ENCODE measurements at regions not wholly inside any gene's neighbourhood (a gene's known extent, or its start where the extent isn't known, plus 50 kb on each side); places are given as distances from the start of the nearest gene placed in this dataset.

DNA sequence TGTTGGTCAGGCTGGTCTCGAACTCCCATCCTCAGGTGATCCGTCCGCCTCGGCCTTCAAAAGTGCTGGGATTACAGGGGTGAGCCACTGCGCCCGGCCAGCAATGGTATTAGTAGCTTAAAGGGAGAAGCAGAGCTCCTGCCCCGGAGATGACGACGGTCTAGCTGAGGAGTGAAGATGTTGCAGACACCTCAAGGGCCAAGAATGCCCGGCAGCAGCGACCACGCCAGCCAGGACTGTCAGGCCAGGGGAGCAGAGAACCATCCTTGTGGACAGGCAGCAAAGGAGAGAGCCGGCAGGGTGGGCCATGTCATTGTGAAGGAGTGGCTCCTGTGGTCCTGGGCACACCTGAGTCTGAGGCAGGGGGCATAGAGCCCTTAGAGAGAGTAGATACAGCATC, 210.1 kb upstream of the BCOR start:
- 93% methylated on average over 13 of the region's 13 CpGs for WGBS
- intact Hi-C loops (cut with DNase I), result no loop called here
- TF ChIP-seq, protein P1, sequence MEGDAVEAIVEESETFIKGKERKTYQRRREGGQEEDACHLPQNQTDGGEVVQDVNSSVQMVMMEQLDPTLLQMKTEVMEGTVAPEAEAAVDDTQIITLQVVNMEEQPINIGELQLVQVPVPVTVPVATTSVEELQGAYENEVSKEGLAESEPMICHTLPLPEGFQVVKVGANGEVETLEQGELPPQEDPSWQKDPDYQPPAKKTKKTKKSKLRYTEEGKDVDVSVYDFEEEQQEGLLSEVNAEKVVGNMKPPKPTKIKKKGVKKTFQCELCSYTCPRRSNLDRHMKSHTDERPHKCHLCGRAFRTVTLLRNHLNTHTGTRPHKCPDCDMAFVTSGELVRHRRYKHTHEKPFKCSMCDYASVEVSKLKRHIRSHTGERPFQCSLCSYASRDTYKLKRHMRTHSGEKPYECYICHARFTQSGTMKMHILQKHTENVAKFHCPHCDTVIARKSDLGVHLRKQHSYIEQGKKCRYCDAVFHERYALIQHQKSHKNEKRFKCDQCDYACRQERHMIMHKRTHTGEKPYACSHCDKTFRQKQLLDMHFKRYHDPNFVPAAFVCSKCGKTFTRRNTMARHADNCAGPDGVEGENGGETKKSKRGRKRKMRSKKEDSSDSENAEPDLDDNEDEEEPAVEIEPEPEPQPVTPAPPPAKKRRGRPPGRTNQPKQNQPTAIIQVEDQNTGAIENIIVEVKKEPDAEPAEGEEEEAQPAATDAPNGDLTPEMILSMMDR (IDR thresholded peaks at IDR 0.05), result no peak

DNA sequence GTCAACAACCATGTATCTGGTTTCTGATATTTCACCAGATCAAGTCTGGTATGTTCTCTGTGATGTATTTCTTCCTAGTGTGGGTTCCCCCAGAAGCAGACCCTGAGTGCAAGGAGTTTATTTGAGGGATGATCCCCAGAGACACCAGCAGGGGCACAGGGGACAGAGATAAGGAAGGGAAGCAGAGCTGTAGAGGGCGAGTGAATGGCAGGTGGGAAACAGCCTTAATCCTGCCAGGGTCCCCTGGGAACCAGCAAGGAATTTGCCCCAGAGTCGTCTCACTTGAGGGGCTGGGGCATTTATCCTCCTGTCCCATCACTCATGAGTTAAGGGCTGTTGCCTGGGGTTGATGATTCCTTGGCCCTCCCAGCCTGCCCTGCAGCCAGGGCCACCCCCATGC, 206.4 kb upstream of the BCOR start:
- intact Hi-C loops (cut with DNase I), result no loop called here
- H3K36me3 ChIP-seq, result no peaks in the 10 kb centered on the region
- WGBS, result 52% methylated on average over 2 of the region's 2 CpGs
- no peak overlapping the region for H3K27ac ChIP-seq (replicated peaks in 1 of 4)
- DNase-seq (ENCODE audit: extremely low spot score), result no peak
- peaks cover 0 to 17% (median 0%) of the 10 kb centered on the region in 4 donors for H3K9me3 ChIP-seq
- H3K4me3 ChIP-seq, result no peak overlapping the region
- H3K4me1 ChIP-seq, result no peaks in the 10 kb centered on the region
- peaks cover 0 to 8% (median 0%) of the 10 kb centered on the region in 4 donors for H3K27me3 ChIP-seq
- TF ChIP-seq EP300 (IDR thresholded peaks at IDR 0.05) (no peak), POLR2AphosphoS5 (IDR thresholded peaks at IDR 0.05) (no peak)

More for the DNA sequence above, 210.1 kb upstream of the BCOR start:
- no peak for DNase-seq (ENCODE audit: extremely low spot score)
- no peaks in the 10 kb centered on the region for H3K36me3 ChIP-seq
- no peak overlapping the region for H3K27ac ChIP-seq (replicated peaks in 1 of 4)
- H3K27me3 ChIP-seq, result no peaks in the 10 kb centered on the region
- H3K9me3 ChIP-seq, result peaks cover 0 to 17% (median 0%) of the 10 kb centered on the region in 4 donors
- H3K4me3 ChIP-seq, result no peak overlapping the region
- no peaks in the 10 kb centered on the region for H3K4me1 ChIP-seq

DNA sequence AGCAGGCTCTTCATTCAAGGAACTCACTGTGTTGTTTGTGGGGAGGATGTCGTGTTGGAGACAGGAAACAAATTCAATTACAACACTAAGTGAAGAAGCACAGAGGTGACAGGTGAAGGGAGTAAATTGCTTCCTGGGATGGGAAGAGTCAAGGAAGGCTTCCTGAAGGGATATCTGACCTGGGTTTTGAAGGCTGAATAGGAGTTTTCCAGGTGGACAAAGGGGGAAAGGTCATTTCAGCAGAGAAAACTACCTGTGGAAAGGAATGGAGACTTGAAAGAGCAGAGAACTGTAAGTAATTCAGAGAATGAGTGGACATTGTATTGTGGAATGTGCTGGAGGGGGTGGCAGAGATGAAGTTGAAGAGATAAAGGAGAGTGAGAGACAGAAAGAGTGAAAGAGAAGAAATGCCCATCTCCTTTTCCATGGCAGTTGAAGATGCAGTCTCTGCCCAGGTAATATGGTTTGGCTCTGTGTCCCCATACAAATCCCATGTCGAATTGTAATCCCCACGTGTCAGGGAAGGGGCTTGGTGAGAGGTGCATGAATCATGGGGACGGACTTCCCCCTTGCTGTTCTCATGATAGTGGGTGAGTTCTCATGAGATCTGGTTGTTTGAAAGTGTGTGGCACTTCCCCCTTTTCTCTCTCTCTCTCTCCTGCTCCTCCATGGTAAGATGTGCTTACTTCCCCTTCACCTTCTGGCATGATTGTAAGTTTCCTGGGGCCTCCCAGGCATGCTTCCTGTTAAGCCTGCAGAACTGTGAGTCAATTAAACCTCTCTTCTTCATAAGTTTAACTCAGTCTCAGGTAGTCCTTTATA, 205.7 kb upstream of the BCOR start:
- Histone ChIP-seq H3K27me3 (peaks cover 0 to 8% (median 0%) of the 10 kb centered on the region in 4 donors), H3K4me3 (no peak overlapping the region), H3K36me3 (no peaks in the 10 kb centered on the region), H3K9me3 (peaks cover 0 to 17% (median 0%) of the 10 kb centered on the region in 4 donors), H3K4me1 (no peaks in the 10 kb centered on the region), H3K27ac (replicated peaks in 1 of 4) (no peak overlapping the region)
- intact Hi-C loops (cut with DNase I), result no loop called here
- DNase-seq (ENCODE audit: extremely low spot score), result no peak
- TF ChIP-seq EP300 (IDR thresholded peaks at IDR 0.05) (no peak), POLR2A (IDR thresholded peaks at IDR 0.05; ENCODE audit: low read depth) (no peak), POLR2AphosphoS5 (IDR thresholded peaks at IDR 0.05) (no peak)
- TF ChIP-seq, protein P1 (IDR thresholded peaks at IDR 0.05), result no peak
- 78% methylated on average over 4 of the region's 4 CpGs for WGBS

DNA sequence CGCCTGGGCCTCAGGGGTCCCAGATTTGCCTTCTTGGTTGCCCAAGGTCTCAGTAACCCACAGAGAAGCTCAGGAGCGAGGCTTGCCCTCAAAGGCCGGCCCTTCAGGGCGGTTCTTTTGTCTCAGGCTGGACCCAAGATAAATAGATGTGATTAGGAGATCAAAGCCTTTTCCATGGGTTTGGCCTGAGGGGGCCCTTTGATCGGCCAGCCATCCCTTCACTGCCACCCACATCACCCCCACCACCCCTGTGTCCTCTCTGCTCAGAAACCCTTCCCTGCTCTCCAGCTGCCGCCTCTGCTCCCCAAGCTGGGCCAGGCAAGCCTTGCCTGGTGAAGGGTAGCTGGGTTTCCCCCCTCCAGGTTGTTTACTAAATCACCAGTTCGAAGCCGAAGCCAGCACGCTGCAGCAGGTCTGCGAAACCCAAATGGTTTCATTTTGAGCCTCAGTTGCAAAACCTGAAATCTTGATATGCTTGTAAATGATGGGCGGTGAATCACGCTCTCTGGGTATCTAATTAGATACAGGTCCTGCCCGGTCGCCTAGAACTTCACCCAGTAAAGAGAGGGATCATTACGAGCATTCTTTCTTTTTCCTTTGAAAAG, 202.6 kb upstream of the BCOR start:
- no peak for DNase-seq (ENCODE audit: extremely low spot score)
- TF ChIP-seq POLR2A (IDR thresholded peaks at IDR 0.05; ENCODE audit: low read depth), result no peak
- no peak for TF ChIP-seq EP300 (IDR thresholded peaks at IDR 0.05)
- TF ChIP-seq, protein P1 (IDR thresholded peaks at IDR 0.05), result no peak
- TF ChIP-seq POLR2AphosphoS5 (IDR thresholded peaks at IDR 0.05), result no peak
- no peaks in the 10 kb centered on the region for H3K36me3 ChIP-seq
- H3K4me3 ChIP-seq, result no peak overlapping the region
- intact Hi-C loops (cut with DNase I), result no loop called here
- H3K27me3 ChIP-seq, result peaks cover 0 to 8% (median 0%) of the 10 kb centered on the region in 4 donors
- H3K4me1 ChIP-seq, result no peaks in the 10 kb centered on the region
- no peak overlapping the region for H3K27ac ChIP-seq (replicated peaks in 1 of 4)
- 87% methylated on average over 14 of the region's 15 CpGs for WGBS
- H3K9me3 ChIP-seq, result no peaks in the 10 kb centered on the region

DNA sequence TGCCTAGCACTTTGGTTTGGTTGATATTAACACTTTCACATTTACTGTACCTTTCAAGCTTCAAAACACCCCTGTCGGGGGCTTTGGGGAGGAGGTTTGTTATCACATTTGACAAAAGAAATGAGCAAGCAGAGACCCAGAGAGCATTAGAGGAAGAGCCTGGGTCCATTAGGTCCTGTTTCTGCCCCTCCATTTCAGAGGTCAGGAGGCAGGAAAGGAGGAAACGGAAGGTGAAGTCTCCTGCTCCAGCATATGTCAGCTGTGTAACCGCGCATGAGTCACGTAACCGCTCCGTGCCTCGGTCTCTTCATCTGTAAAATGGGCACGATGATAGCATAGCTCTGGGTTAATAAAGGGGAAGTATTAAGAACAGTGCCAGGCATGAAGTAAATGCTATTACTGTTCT, 201.9 kb upstream of the BCOR start:
- TF ChIP-seq EP300 (IDR thresholded peaks at IDR 0.05), result no peak
- TF ChIP-seq POLR2AphosphoS5 (IDR thresholded peaks at IDR 0.05), result no peak
- TF ChIP-seq, protein P1 (IDR thresholded peaks at IDR 0.05), result no peak
- no peak for TF ChIP-seq POLR2A (IDR thresholded peaks at IDR 0.05; ENCODE audit: low read depth)
- DNase-seq (ENCODE audit: extremely low spot score), result no peak
- no peak overlapping the region for H3K4me3 ChIP-seq
- no peaks in the 10 kb centered on the region for H3K9me3 ChIP-seq
- H3K4me1 ChIP-seq, result no peaks in the 10 kb centered on the region
- no peak overlapping the region for H3K27ac ChIP-seq (replicated peaks in 1 of 4)
- H3K36me3 ChIP-seq, result no peaks in the 10 kb centered on the region
- H3K27me3 ChIP-seq, result peaks cover 0 to 8% (median 0%) of the 10 kb centered on the region in 4 donors
- intact Hi-C loops (cut with DNase I), result no loop called here
- 78% methylated on average over 9 of the region's 9 CpGs for WGBS

Data from esophagus muscularis mucosa (tissue), 4 donors.